ENCODE measurements at regions not wholly inside any gene's neighbourhood (a gene's known extent, or its start where the extent isn't known, plus 50 kb on each side); places are given as distances from the start of the nearest gene placed in this dataset.

DNA sequence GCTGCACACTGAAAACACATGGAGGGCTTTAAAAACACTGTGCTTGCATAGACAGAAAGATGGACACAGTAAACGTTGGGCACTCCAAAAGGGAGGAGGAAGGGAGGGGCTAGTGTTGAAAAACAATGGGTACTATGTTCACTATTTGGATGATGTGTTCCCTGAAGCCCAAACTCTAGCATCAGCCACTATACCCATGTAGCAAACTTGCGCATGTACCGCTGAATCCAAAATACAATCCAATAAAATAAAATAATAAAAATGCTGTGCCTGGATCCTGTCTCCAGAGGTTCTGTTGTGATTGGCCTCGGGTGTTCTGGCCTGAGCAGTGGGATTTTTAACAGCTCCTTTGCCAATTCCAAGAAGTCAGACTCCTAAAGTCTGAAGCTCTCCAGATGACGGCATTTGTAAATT lies 166.0 kb downstream of the TMEM182 start:
- DNase-seq = no peak
- dilution Hi-C loops (cut with HindIII; ENCODE audit: low sequenced_read_pairs, unreplicated experiment) (no loop called here), intact Hi-C loops (cut with micrococcal nuclease) (no loop called here), in situ Hi-C loops (cut with MboI; ENCODE audit: low sequenced_read_pairs) (no loop called here)
- Histone ChIP-seq H2BK120ac (ENCODE audit: low read depth, low read length) (no peak overlapping the region), H2BK20ac (ENCODE audit: low read depth, low read length) (no peak overlapping the region), H3K14ac (replicated peaks; ENCODE audit: low read depth, low read length) (no peak overlapping the region), H2AFZ (replicated peaks; ENCODE audit: low read length, poor library complexity) (no peak overlapping the region), H2BK5ac (ENCODE audit: low read depth, low read length, poor library complexity, severe bottlenecking) (no peak overlapping the region), H3K4me1 (ENCODE audit: control insufficient read depth, insufficient read depth, low read length) (no peaks in the 10 kb centered on the region), H3K4ac (ENCODE audit: low read depth, low read length) (no peak overlapping the region), H2AK9ac (replicated peaks; ENCODE audit: low read depth, low read length, poor library complexity) (no peak overlapping the region), H3K27me3 (ENCODE audit: control insufficient read depth, insufficient read depth, low read length) (no peaks in the 10 kb centered on the region), H3K9me1 (ENCODE audit: insufficient read depth, low read length) (no peaks in the 10 kb centered on the region), H4K8ac (ENCODE audit: low read depth in 2 of 2, low read length in 2 of 2) (no peak overlapping the region), H2AK5ac (ENCODE audit: low read depth, low read length) (no peak overlapping the region), H3K36me3 (ENCODE audit: control insufficient read depth, insufficient read depth, low read length) (no peaks in the 10 kb centered on the region), H3K4me2 (ENCODE audit: low read depth, low read length) (no peak overlapping the region), H3K27ac (ENCODE audit: insufficient read depth, low read length) (no peak overlapping the region), H3K79me1 (ENCODE audit: low read depth in 1 of 2, low read length in 2 of 2) (no peaks in the 10 kb centered on the region), H3K4me3 (ENCODE audit: insufficient read depth, low read depth, low read length) (no peak overlapping the region), H3K9ac (ENCODE audit: low read depth, low read length) (no peak overlapping the region), H3K23ac (ENCODE audit: low read depth, low read length) (no peak overlapping the region), H3K9me3 (ENCODE audit: control insufficient read depth, insufficient read depth, low read length) (no peaks in the 10 kb centered on the region), H3K56ac (ENCODE audit: extremely low read depth, insufficient read depth, low read length) (no peak overlapping the region), H4K5ac (ENCODE audit: low read depth, low read length) (no peak overlapping the region), H2BK15ac (ENCODE audit: low read depth, low read length) (no peak overlapping the region), H4K20me1 (ENCODE audit: insufficient read depth, low read length) (no peaks in the 10 kb centered on the region), H4K91ac (ENCODE audit: insufficient read depth, low read depth, low read length) (no peak overlapping the region), H3K18ac (ENCODE audit: low read depth, low read length) (no peak overlapping the region)
- ATAC-seq (ENCODE audit: low read depth) = no peak
- WGBS, 2 experiments (ENCODE audit: extremely low coverage in 2 of 2, insufficient read length in 1 of 2) = no CpG with 5 or more reads among the region's 5 CpGs
- POLR2A ChIA-PET (ENCODE audit: unreplicated experiment) = no interaction called here
- CTCF ChIA-PET = no interaction called here
- TF ChIP-seq CTCF (conservative IDR thresholded peaks at IDR 0.05; ENCODE audit: low read depth, low read length) (no peak), CHD1 (IDR thresholded peaks at IDR 0.05; ENCODE audit: low read depth, low read length) (no peak), FOS (IDR thresholded peaks at IDR 0.05; ENCODE audit: low read depth, low read length) (no peak), MAZ (IDR thresholded peaks at IDR 0.05; ENCODE audit: borderline replicate concordance, low read depth, low read length) (no peak), USF2 (IDR thresholded peaks at IDR 0.05; ENCODE audit: low read depth, low read length) (no peak), POLR2A (IDR thresholded peaks at IDR 0.05; ENCODE audit: low read depth, low read length) (no peak), NFE2L2 (IDR thresholded peaks at IDR 0.05; ENCODE audit: low read depth, low read length) (no peak), MAFK (IDR thresholded peaks at IDR 0.05; ENCODE audit: low read depth, low read length) (no peak), SMC3 (IDR thresholded peaks at IDR 0.05; ENCODE audit: low read depth, low read length) (no peak), BHLHE40 (IDR thresholded peaks at IDR 0.05; ENCODE audit: low read depth, low read length) (no peak), CEBPB (IDR thresholded peaks at IDR 0.05; ENCODE audit: low read depth, low read length) (no peak), RCOR1 (IDR thresholded peaks at IDR 0.05; ENCODE audit: insufficient replicate concordance, low read length) (no peak), RAD21 (IDR thresholded peaks at IDR 0.05; ENCODE audit: low read length) (no peak), MXI1 (IDR thresholded peaks at IDR 0.05; ENCODE audit: borderline replicate concordance, low read depth, low read length) (no peak)
- TF ChIP-seq, protein P1, sequence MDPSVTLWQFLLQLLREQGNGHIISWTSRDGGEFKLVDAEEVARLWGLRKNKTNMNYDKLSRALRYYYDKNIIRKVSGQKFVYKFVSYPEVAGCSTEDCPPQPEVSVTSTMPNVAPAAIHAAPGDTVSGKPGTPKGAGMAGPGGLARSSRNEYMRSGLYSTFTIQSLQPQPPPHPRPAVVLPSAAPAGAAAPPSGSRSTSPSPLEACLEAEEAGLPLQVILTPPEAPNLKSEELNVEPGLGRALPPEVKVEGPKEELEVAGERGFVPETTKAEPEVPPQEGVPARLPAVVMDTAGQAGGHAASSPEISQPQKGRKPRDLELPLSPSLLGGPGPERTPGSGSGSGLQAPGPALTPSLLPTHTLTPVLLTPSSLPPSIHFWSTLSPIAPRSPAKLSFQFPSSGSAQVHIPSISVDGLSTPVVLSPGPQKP (IDR thresholded peaks at IDR 0.05; ENCODE audit: borderline replicate concordance, low read depth, low read length) = no peak
- no TSS peak for BruUV-seq (replicated peaks)
